Breast epithelium (tissue), 4 donors: ENCODE measurements at regions not wholly inside any gene's neighbourhood (a gene's known extent, or its start where the extent isn't known, plus 50 kb on each side); places are given as distances from the start of the nearest gene placed in this dataset.

ENCODE experiments used
- DNase-seq, 2 donors: peaks; one replicate each; pipeline ENCODE4 v3.0.0-alpha.2; 2019; ENCODE audit warnings: low spot score in 2 of 2
- H3K27ac ChIP-seq, 2 donors: fragments of 200-600 bp; sonication (generic) in 1 of 2; one replicate each; pipeline ENCODE4 v1.5.1; 2016 to 2019; ENCODE audit warnings: mild to moderate bottlenecking in 1 of 2
- H3K27me3 ChIP-seq, 2 donors: fragments of 200-600 bp; sonication (generic) in 1 of 2; one replicate each; pipeline versions ENCODE4 v1.5.1 to v1.6.0; 2017 to 2019; ENCODE audit warnings: control low read depth in 1 of 2, mild to moderate bottlenecking in 1 of 2
- H3K36me3 ChIP-seq: fragments of 200-600 bp; one replicate; pipeline ENCODE4 v1.5.1; 2019
- H3K4me1 ChIP-seq, 2 donors: fragments of 200-600 bp; sonication (generic); one replicate each; pipeline ENCODE4 v1.5.1; 2016 to 2019; ENCODE audit warnings: control low read depth in 1 of 2
- H3K4me3 ChIP-seq, 3 donors: fragments of 200-600 bp; sonication (generic); 1 replicate in 2 of 3; 2 replicates in 1 of 3; pipeline ENCODE4 v1.5.1; 2016 to 2019; ENCODE audit warnings: mild to moderate bottlenecking in 3 of 3, moderate library complexity in 2 of 3
- H3K9me3 ChIP-seq, 2 donors: fragments of 200-600 bp; sonication (generic) in 1 of 2; one replicate each; pipeline ENCODE4 v1.5.1; 2016 to 2019; ENCODE audit warnings: control low read depth in 1 of 2
- POLR2A ChIP-seq: fragments of 450-650 bp; IDR thresholded peaks from one replicate; pipeline ENCODE4 v1.6.1; 2016; ENCODE audit warnings: antibody characterized with exemption, mild to moderate bottlenecking, moderate library complexity
- POLR2AphosphoS5 ChIP-seq, 3 donors: sonication (generic); formaldehyde crosslinking; IDR thresholded peaks; one replicate each; pipeline ENCODE4 v1.6.1; 2017; ENCODE audit warnings: antibody characterized with exemption in 3 of 3
- intact Hi-C: fragments of 100-400 bp; cut with DNase I; formaldehyde crosslinking; loops from one replicate; pipeline ENCODE4 v1.15.1; 2023; ENCODE audit warnings: low total_unique reads
- TF ChIP-seq, protein P1 (sequence below), 3 donors: fragments of 450-650 bp; IDR thresholded peaks; one replicate each; pipeline ENCODE4 v1.5.1; 2016 to 2017; ENCODE audit warnings: antibody characterized with exemption in 3 of 3, mild to moderate bottlenecking in 3 of 3, moderate library complexity in 3 of 3

DNA sequence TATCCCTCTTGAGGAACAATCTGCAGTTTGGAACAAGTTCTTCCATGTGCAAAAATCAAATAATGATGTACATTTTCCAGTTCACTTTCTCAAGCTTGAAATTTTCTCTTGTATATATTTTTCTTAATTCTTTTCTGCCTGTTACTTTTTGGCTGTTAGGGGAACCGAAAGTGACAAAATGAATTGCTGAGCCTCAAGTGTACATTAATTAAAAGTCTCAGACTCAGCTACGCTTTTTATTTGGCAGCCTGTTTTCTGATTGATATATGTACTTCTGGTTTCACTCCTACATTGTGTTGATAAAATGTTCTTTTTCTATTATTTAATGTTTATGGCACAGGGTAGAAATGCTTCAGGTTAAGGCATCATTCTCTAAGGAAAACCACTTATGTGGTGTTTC is 999.5 kb downstream of the PDHA2 start:
- DNase-seq = no peak
- TF ChIP-seq POLR2AphosphoS5 (IDR thresholded peaks at IDR 0.05) (no peak), POLR2A (no peak)
- TF ChIP-seq, protein P1, sequence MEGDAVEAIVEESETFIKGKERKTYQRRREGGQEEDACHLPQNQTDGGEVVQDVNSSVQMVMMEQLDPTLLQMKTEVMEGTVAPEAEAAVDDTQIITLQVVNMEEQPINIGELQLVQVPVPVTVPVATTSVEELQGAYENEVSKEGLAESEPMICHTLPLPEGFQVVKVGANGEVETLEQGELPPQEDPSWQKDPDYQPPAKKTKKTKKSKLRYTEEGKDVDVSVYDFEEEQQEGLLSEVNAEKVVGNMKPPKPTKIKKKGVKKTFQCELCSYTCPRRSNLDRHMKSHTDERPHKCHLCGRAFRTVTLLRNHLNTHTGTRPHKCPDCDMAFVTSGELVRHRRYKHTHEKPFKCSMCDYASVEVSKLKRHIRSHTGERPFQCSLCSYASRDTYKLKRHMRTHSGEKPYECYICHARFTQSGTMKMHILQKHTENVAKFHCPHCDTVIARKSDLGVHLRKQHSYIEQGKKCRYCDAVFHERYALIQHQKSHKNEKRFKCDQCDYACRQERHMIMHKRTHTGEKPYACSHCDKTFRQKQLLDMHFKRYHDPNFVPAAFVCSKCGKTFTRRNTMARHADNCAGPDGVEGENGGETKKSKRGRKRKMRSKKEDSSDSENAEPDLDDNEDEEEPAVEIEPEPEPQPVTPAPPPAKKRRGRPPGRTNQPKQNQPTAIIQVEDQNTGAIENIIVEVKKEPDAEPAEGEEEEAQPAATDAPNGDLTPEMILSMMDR (IDR thresholded peaks at IDR 0.05) = no peak
- Histone ChIP-seq H3K27me3 (no peaks in the 10 kb centered on the region), H3K27ac (no peak overlapping the region), H3K9me3 (no peaks in the 10 kb centered on the region), H3K4me1 (no peaks in the 10 kb centered on the region), H3K36me3 (no peaks in the 10 kb centered on the region), H3K4me3 (no peak overlapping the region)
- intact Hi-C loops = no loop called here

DNA sequence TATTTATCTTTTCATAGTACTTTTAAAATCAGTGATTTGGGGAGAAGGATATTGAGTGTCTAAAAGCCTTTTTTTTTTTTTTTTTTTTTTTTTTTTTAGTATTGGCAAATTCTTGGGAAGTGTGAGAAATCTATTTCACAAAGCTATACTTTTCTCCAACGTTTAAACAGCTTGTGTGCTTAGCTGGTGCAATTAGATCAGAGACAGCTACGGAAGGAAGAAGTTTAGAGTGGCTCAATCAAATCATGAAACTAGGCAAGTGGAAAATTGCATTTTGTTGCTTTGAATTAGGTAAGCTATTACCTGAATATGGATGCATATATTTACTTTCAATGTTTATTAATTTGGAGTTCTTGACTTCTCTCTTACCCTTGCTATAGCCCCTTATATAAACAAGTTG is 1001.9 kb downstream of the PDHA2 start:
- no peaks in the 10 kb centered on the region for H3K4me1 ChIP-seq
- TF ChIP-seq POLR2AphosphoS5 (IDR thresholded peaks at IDR 0.05) (no peak), POLR2A (no peak)
- TF ChIP-seq, protein P1 (IDR thresholded peaks at IDR 0.05) = no peak

DNA sequence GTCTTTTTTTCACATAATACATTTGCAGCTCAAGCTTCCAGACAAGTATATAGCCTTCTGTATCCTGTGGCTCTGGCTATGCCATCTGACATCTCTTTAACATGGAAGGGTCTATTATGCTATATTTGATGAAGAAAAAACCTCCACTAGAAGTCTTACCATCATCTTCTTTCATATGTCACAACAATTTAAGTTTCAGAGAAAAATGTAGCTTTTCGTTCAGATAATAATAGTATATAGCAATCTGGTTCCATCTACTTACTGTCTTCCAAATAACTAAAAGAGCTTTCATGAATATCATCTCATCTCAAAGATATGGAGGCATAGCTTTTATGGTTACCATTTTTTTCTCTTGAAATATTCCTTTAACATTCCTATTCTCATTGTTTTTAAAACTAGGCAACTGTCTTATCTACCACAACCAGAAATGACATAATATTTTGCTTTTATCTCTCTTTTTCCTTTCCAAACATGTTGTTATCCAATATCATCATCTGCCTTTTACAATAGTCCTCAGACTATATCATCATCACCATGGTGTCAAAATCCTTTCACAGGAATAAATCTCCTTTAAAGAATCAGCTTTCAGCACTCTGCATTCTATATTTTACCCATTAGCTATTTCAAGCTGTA is 1005.1 kb downstream of the PDHA2 start:
- TF ChIP-seq POLR2AphosphoS5 (IDR thresholded peaks at IDR 0.05) (no peak), POLR2A (no peak)
- TF ChIP-seq, protein P1 (IDR thresholded peaks at IDR 0.05) = no peak
- no peaks in the 10 kb centered on the region for H3K9me3 ChIP-seq

More for the DNA sequence above, 1001.9 kb downstream of the PDHA2 start:
- no peak overlapping the region for H3K4me3 ChIP-seq
- H3K27me3 ChIP-seq = no peaks in the 10 kb centered on the region
- intact Hi-C loops = no loop called here
- no peaks in the 10 kb centered on the region for H3K9me3 ChIP-seq
- no peak overlapping the region for H3K27ac ChIP-seq
- no peaks in the 10 kb centered on the region for H3K36me3 ChIP-seq
- DNase-seq = no peak

DNA sequence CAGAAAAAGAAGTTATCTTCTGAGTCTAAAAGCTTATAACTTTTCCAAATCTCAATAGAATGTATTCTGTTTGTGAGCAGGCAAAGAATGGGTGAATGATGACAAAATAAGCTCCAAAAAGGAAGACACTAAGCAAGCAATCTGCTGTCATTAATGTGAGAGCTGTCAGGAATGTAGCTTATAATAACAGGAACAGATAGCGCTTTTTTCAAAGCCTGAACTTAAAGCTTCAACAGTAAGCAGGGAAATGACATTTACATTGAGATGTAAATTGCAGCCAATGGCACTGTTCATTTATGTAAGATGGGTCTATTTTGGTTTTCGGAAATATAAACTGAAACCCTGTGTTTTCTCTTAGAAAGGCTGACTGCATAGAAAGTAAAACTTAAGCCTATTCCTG is 1005.9 kb downstream of the PDHA2 start:
- no peaks in the 10 kb centered on the region for H3K9me3 ChIP-seq
- no peaks in the 10 kb centered on the region for H3K27me3 ChIP-seq
- H3K4me1 ChIP-seq = no peaks in the 10 kb centered on the region
- no peaks in the 10 kb centered on the region for H3K36me3 ChIP-seq
- H3K4me3 ChIP-seq = no peak overlapping the region
- TF ChIP-seq POLR2AphosphoS5 (IDR thresholded peaks at IDR 0.05) = no peak
- TF ChIP-seq, protein P1 (IDR thresholded peaks at IDR 0.05) = no peak
- no peak for TF ChIP-seq POLR2A
- intact Hi-C loops = no loop called here
- H3K27ac ChIP-seq = no peak overlapping the region
- DNase-seq = no peak

More for the DNA sequence above, 1005.1 kb downstream of the PDHA2 start:
- no peaks in the 10 kb centered on the region for H3K27me3 ChIP-seq
- H3K36me3 ChIP-seq = no peaks in the 10 kb centered on the region
- DNase-seq = no peak
- intact Hi-C loops = no loop called here
- no peaks in the 10 kb centered on the region for H3K4me1 ChIP-seq
- H3K27ac ChIP-seq = no peak overlapping the region
- no peak overlapping the region for H3K4me3 ChIP-seq

DNA sequence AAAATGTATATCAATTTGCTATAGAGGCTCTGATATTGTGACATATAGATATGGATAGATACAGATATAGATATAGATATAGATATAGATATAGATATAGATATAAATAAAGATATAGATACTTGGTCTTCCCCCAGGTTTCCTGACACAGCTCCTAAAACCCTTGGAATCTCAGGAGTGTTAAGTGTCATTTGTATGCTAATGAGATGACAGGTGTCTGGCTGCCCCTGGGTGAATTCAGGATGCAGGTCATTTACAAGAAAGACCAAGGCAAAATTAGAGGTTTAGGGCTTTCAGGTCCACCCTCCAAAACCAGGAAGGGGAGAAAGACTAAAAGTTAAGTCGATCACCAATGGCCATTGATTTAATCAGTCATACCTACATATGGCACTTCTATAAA is 1034.8 kb downstream of the PDHA2 start:
- Histone ChIP-seq H3K9me3 (peaks cover 0 to 10% of the 10 kb centered on the region in 2 donors), H3K27ac (no peak overlapping the region), H3K36me3 (no peaks in the 10 kb centered on the region), H3K4me1 (no peaks in the 10 kb centered on the region), H3K4me3 (no peak overlapping the region), H3K27me3 (no peaks in the 10 kb centered on the region)
- intact Hi-C loops = no loop called here
- DNase-seq = no peak
- TF ChIP-seq POLR2A (no peak), POLR2AphosphoS5 (IDR thresholded peaks at IDR 0.05) (no peak)
- TF ChIP-seq, protein P1 (IDR thresholded peaks at IDR 0.05) = no peak
